ENCODE measurements at regions not wholly inside any gene's neighbourhood (a gene's known extent, or its start where the extent isn't known, plus 50 kb on each side); places are given as distances from the start of the nearest gene placed in this dataset.
A peak's percentile ranks its signal among the peaks of the same experiment; 100 is the strongest.

DNA sequence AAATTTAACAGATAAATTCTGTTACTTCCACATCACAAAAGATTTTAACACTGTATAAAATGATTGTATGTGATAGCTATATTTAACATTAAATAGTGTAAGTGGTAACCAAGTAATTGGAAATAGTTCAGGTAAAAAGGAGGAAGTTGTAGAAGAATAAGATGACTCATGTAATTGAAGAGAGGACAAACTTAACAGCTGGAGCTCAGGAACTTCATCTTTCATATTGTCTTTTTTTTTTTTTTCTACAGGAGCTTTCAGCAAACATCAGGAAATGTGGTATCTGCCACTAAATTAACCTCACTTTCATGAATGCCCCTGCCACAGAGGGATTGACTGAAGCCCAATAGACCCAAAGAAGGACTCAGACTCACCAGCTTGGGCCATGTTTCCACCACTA, 188.4 kb upstream of the VEGFC start:
- H2AFZ ChIP-seq: no peak overlapping the region
- no peaks in the 10 kb centered on the region for H3K27me3 ChIP-seq
- no peaks in the 10 kb centered on the region for H3K4me1 ChIP-seq (ENCODE audit: insufficient read depth)
- no peaks in the 10 kb centered on the region for H3K79me2 ChIP-seq
- H4K20me1 ChIP-seq (ENCODE audit: insufficient read depth, poor library complexity, severe bottlenecking): no peaks in the 10 kb centered on the region
- TF ChIP-seq EZH2 (IDR thresholded peaks at IDR 0.05; ENCODE audit: borderline replicate concordance) (no peak), EZH2phosphoT487 (IDR thresholded peaks at IDR 0.05; ENCODE audit: low read depth, severe bottlenecking, unreplicated experiment) (no peak)
- TF ChIP-seq, protein P1, sequence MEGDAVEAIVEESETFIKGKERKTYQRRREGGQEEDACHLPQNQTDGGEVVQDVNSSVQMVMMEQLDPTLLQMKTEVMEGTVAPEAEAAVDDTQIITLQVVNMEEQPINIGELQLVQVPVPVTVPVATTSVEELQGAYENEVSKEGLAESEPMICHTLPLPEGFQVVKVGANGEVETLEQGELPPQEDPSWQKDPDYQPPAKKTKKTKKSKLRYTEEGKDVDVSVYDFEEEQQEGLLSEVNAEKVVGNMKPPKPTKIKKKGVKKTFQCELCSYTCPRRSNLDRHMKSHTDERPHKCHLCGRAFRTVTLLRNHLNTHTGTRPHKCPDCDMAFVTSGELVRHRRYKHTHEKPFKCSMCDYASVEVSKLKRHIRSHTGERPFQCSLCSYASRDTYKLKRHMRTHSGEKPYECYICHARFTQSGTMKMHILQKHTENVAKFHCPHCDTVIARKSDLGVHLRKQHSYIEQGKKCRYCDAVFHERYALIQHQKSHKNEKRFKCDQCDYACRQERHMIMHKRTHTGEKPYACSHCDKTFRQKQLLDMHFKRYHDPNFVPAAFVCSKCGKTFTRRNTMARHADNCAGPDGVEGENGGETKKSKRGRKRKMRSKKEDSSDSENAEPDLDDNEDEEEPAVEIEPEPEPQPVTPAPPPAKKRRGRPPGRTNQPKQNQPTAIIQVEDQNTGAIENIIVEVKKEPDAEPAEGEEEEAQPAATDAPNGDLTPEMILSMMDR (IDR thresholded peaks at IDR 0.05; ENCODE audit: poor library complexity): no peak
- no peaks in the 10 kb centered on the region for H3K9me2 ChIP-seq (replicated peaks; ENCODE audit: insufficient read depth)
- no peak overlapping the region for H3K4me2 ChIP-seq
- no peak overlapping the region for H3K4me3 ChIP-seq
- no peak overlapping the region for H3K27ac ChIP-seq
- H3K9me3 ChIP-seq (ENCODE audit: low read depth): no peaks in the 10 kb centered on the region
- no peak for DNase-seq (ENCODE audit: low spot score)
- H3K36me3 ChIP-seq (replicated peaks; ENCODE audit: insufficient read depth, low read depth): no peaks in the 10 kb centered on the region

GRCh38 chr4:176981551-176981950, 188.8 kb upstream of the VEGFC start:
- no peaks in the 10 kb centered on the region for H3K79me2 ChIP-seq
- H3K4me3 ChIP-seq: no peak overlapping the region
- no peak overlapping the region for H3K4me2 ChIP-seq
- no peaks in the 10 kb centered on the region for H3K9me3 ChIP-seq (ENCODE audit: low read depth)
- no peak overlapping the region for H2AFZ ChIP-seq
- H3K36me3 ChIP-seq (replicated peaks; ENCODE audit: insufficient read depth, low read depth): no peaks in the 10 kb centered on the region
- H4K20me1 ChIP-seq (ENCODE audit: insufficient read depth, poor library complexity, severe bottlenecking): no peaks in the 10 kb centered on the region
- DNase-seq (ENCODE audit: low spot score): no peak
- H3K27me3 ChIP-seq: no peaks in the 10 kb centered on the region
- no peak overlapping the region for H3K27ac ChIP-seq
- 89% methylated on average over 2 of the region's 2 CpGs for WGBS (ENCODE audit: low lambda C conversion rate, missing lambda C conversion rate)
- no peaks in the 10 kb centered on the region for H3K9me2 ChIP-seq (replicated peaks; ENCODE audit: insufficient read depth)
- TF ChIP-seq EZH2 (IDR thresholded peaks at IDR 0.05; ENCODE audit: borderline replicate concordance) (no peak), EZH2phosphoT487 (IDR thresholded peaks at IDR 0.05; ENCODE audit: low read depth, severe bottlenecking, unreplicated experiment) (no peak)
- TF ChIP-seq, protein P1 (IDR thresholded peaks at IDR 0.05; ENCODE audit: poor library complexity): no peak
- no peaks in the 10 kb centered on the region for H3K4me1 ChIP-seq (ENCODE audit: insufficient read depth)

GRCh38 chr4:176988226-176988625, 195.5 kb upstream of the VEGFC start:
- Histone ChIP-seq H3K4me2 (no peak overlapping the region), H3K4me3 (no peak overlapping the region), H4K20me1 (ENCODE audit: insufficient read depth, poor library complexity, severe bottlenecking) (no peaks in the 10 kb centered on the region), H3K4me1 (ENCODE audit: insufficient read depth) (no peaks in the 10 kb centered on the region), H3K27ac (no peak overlapping the region), H3K79me2 (no peaks in the 10 kb centered on the region), H3K27me3 (no peaks in the 10 kb centered on the region), H3K9me2 (replicated peaks; ENCODE audit: insufficient read depth) (no peaks in the 10 kb centered on the region), H3K9me3 (ENCODE audit: low read depth) (no peaks in the 10 kb centered on the region), H2AFZ (no peak overlapping the region), H3K36me3 (replicated peaks; ENCODE audit: insufficient read depth, low read depth) (no peaks in the 10 kb centered on the region)
- 37% methylated on average over 1 of the region's 1 CpG for WGBS (ENCODE audit: low lambda C conversion rate, missing lambda C conversion rate)
- TF ChIP-seq EZH2phosphoT487 (IDR thresholded peaks at IDR 0.05; ENCODE audit: low read depth, severe bottlenecking, unreplicated experiment) (no peak), EZH2 (IDR thresholded peaks at IDR 0.05; ENCODE audit: borderline replicate concordance) (no peak)
- TF ChIP-seq, protein P1 (IDR thresholded peaks at IDR 0.05; ENCODE audit: poor library complexity): no peak
- peak; percentile 55 for DNase-seq (ENCODE audit: low spot score)

GRCh38 chr4:176989186-176989585, 196.5 kb upstream of the VEGFC start:
- H3K9me2 ChIP-seq (replicated peaks; ENCODE audit: insufficient read depth): no peaks in the 10 kb centered on the region
- H3K4me1 ChIP-seq (ENCODE audit: insufficient read depth): no peaks in the 10 kb centered on the region
- DNase-seq (ENCODE audit: low spot score): no peak
- no peak overlapping the region for H3K27ac ChIP-seq
- TF ChIP-seq EZH2phosphoT487 (IDR thresholded peaks at IDR 0.05; ENCODE audit: low read depth, severe bottlenecking, unreplicated experiment): no peak
- TF ChIP-seq EZH2 (IDR thresholded peaks at IDR 0.05; ENCODE audit: borderline replicate concordance): no peak
- TF ChIP-seq, protein P1 (IDR thresholded peaks at IDR 0.05; ENCODE audit: poor library complexity): no peak
- no peak overlapping the region for H3K4me2 ChIP-seq
- H3K4me3 ChIP-seq: no peak overlapping the region
- H3K79me2 ChIP-seq: no peaks in the 10 kb centered on the region
- H3K27me3 ChIP-seq: no peaks in the 10 kb centered on the region
- 96% methylated on average over 1 of the region's 1 CpG for WGBS (ENCODE audit: low lambda C conversion rate, missing lambda C conversion rate)
- H2AFZ ChIP-seq: no peak overlapping the region
- H3K36me3 ChIP-seq (replicated peaks; ENCODE audit: insufficient read depth, low read depth): no peaks in the 10 kb centered on the region
- no peaks in the 10 kb centered on the region for H3K9me3 ChIP-seq (ENCODE audit: low read depth)
- H4K20me1 ChIP-seq (ENCODE audit: insufficient read depth, poor library complexity, severe bottlenecking): no peaks in the 10 kb centered on the region

Measured in hepatocyte (in vitro differentiated cells).